ENCODE measurements at regions not wholly inside any gene's neighbourhood (a gene's known extent, or its start where the extent isn't known, plus 50 kb on each side); places are given as distances from the start of the nearest gene placed in this dataset.
"Not testable (repeated sequence)": the region's sequence is repeated elsewhere in the genome, so short reads cannot be mapped to it uniquely, and the experiment has no call there.

- no peak for DNase-seq (ENCODE audit: low read depth)
Observed at GRCh38 chr21:15278279-15278678, 213.5 kb upstream of the NRIP1 start.

- DNase-seq (ENCODE audit: low read depth): no peak
Observed at GRCh38 chr21:15278851-15279250, 214.1 kb upstream of the NRIP1 start.

- no peak for DNase-seq (ENCODE audit: low read depth)
Observed at GRCh38 chr21:15279482-15279881, 214.7 kb upstream of the NRIP1 start.

- DNase-seq (ENCODE audit: low read depth): no peak
Observed at GRCh38 chr21:15281714-15282113, 216.9 kb upstream of the NRIP1 start.

- no peak for DNase-seq (ENCODE audit: low read depth)
Observed at GRCh38 chr21:15282665-15283064, 217.9 kb upstream of the NRIP1 start.

GRCh38 chr21:15283138-15283537 lies 218.3 kb upstream of the NRIP1 start:
- no peak for DNase-seq (ENCODE audit: low read depth)

- no peak for DNase-seq (ENCODE audit: low read depth)
Observed at GRCh38 chr21:15283789-15284188, 219.0 kb upstream of the NRIP1 start.

- no peak for DNase-seq (ENCODE audit: low read depth)
Observed at GRCh38 chr21:15285556-15285955, 220.8 kb upstream of the NRIP1 start.

- DNase-seq (ENCODE audit: low read depth): no peak
Observed at GRCh38 chr21:15289246-15289645, 224.4 kb upstream of the NRIP1 start.

GRCh38 chr21:15289896-15290841 lies 225.4 kb upstream of the NRIP1 start:
- DNase-seq (ENCODE audit: low read depth): no peak

GRCh38 chr21:15291621-15292266 lies 226.9 kb upstream of the NRIP1 start:
- no peak for DNase-seq (ENCODE audit: low read depth)

- DNase-seq (ENCODE audit: low read depth): no peak
Observed at GRCh38 chr21:15293240-15293639, 228.4 kb upstream of the NRIP1 start.

GRCh38 chr21:15295875-15296274 lies 231.1 kb upstream of the NRIP1 start:
- DNase-seq (ENCODE audit: low read depth): no peak

- DNase-seq (ENCODE audit: low read depth): no peak
Observed at GRCh38 chr21:15297824-15298223, 233.0 kb upstream of the NRIP1 start.

GRCh38 chr21:15298306-15298705 lies 233.5 kb upstream of the NRIP1 start:
- DNase-seq (ENCODE audit: low read depth): no peak

GRCh38 chr21:15298755-15299154 lies 234.0 kb upstream of the NRIP1 start:
- DNase-seq (ENCODE audit: low read depth): not testable (repeated sequence)

GRCh38 chr21:15300131-15300530 lies 235.3 kb upstream of the NRIP1 start:
- DNase-seq (ENCODE audit: low read depth): no peak

- no peak for DNase-seq (ENCODE audit: low read depth)
Observed at GRCh38 chr21:15301014-15301413, 236.2 kb upstream of the NRIP1 start.

- DNase-seq (ENCODE audit: low read depth): no peak
Observed at GRCh38 chr21:15301736-15302135, 236.9 kb upstream of the NRIP1 start.

- DNase-seq (ENCODE audit: low read depth): no peak
Observed at GRCh38 chr21:15306271-15306670, 241.5 kb upstream of the NRIP1 start.

GRCh38 chr21:15308333-15308732 lies 243.5 kb upstream of the NRIP1 start:
- DNase-seq (ENCODE audit: low read depth): no peak

GRCh38 chr21:15309022-15309590 lies 244.3 kb upstream of the NRIP1 start:
- DNase-seq (ENCODE audit: low read depth): no peak

GRCh38 chr21:15309721-15310120 lies 244.9 kb upstream of the NRIP1 start:
- no peak for DNase-seq (ENCODE audit: low read depth)
